HUES64 (cell line): ENCODE measurements at regions not wholly inside any gene's neighbourhood (a gene's known extent, or its start where the extent isn't known, plus 50 kb on each side); places are given as distances from the start of the nearest gene placed in this dataset.

ENCODE experiments used
- H3K27ac ChIP-seq: 2 replicates; pipeline ENCODE4 v1.7.0; 2013; ENCODE audit warnings: low read depth, low read length, inconsistent platforms
- H3K27me3 ChIP-seq: 2 replicates; pipeline ENCODE4 v1.6.1; 2013; ENCODE audit warnings: mild to moderate bottlenecking, low read length; ENCODE audit not compliant: insufficient read depth
- H3K36me3 ChIP-seq: 2 replicates; pipeline ENCODE4 v1.6.1; 2013; ENCODE audit warnings: mild to moderate bottlenecking, low read length; ENCODE audit not compliant: insufficient read depth
- H3K4me1 ChIP-seq: 2 replicates; pipeline ENCODE4 v1.6.1; 2013; ENCODE audit warnings: mild to moderate bottlenecking, low read length, moderate library complexity; ENCODE audit not compliant: insufficient read depth
- H3K4me3 ChIP-seq: 2 replicates; pipeline ENCODE4 v1.5.1; 2013; ENCODE audit warnings: mild to moderate bottlenecking, low read length, moderate library complexity
- H3K9ac ChIP-seq: 2 replicates; pipeline ENCODE4 v1.6.1; 2013; ENCODE audit warnings: mild to moderate bottlenecking, low read depth, low read length
- H3K9me3 ChIP-seq: 2 replicates; pipeline ENCODE4 v1.6.1; 2013; ENCODE audit warnings: low read depth, low read length; ENCODE audit not compliant: insufficient read depth
- WGBS: fragments of 150-250, 120-280 bp; methylation state at CpG from one replicate; pipeline ENCODE4 v1.1.7; 2013; ENCODE audit warnings: missing lambda C conversion rate; 5-methylcytosine and 5-hydroxymethylcytosine counted together

GRCh38 chr1:65486613-65487012 is 66.1 kb downstream of the LEPR start:
- WGBS, result 91% methylated on average over 3 of the region's 3 CpGs
- Histone ChIP-seq H3K27ac (no peak overlapping the region), H3K4me3 (no peak overlapping the region), H3K9me3 (no peaks in the 10 kb centered on the region), H3K9ac (no peak overlapping the region), H3K4me1 (no peaks in the 10 kb centered on the region), H3K27me3 (no peaks in the 10 kb centered on the region), H3K36me3 (no peaks in the 10 kb centered on the region)

- Histone ChIP-seq H3K27ac (no peak overlapping the region), H3K4me1 (no peaks in the 10 kb centered on the region), H3K9ac (no peak overlapping the region), H3K4me3 (no peak overlapping the region), H3K27me3 (no peaks in the 10 kb centered on the region), H3K9me3 (no peaks in the 10 kb centered on the region), H3K36me3 (no peaks in the 10 kb centered on the region)
Observed at GRCh38 chr1:65489481-65489880, 69.0 kb downstream of the LEPR start.

DNA sequence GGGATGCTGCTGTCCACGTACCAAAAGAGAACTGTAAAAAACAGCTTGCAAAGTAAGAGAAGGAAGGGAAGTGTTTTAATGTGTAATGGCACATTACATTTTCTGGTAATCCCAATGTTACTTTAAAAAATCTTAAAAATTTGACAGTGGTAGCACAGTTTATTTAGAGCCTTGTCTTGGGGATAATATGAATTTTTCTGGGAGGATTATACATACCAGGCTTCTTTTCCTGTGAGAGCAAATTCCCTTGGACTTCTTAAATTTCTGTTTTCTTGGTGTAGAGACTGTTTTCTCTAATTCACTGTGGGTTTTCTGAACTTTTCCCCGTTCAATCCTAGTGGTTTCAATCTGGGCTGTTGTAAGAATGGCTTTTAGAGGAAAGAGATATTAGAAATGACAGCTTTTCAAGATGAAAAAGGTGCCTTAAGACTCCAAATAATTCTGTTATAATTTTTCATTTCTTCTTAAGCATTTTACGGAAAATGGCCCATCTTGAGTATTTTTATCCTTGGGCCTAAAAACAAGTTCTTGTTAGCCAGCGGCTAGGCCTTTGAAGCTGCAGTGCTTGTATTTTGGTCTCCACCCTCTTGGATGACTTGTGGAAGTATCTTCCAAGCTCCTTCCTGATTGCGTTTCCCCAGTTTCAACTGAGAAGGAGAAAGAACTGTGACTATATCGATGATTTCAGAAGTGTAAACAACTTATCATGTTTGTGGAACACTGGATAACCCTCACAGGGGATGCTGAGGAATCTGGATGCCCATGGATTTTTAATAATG is 70.0 kb downstream of the LEPR start:
- H3K9me3 ChIP-seq, result no peaks in the 10 kb centered on the region
- H3K27ac ChIP-seq, result no peak overlapping the region
- no peaks in the 10 kb centered on the region for H3K27me3 ChIP-seq
- H3K4me1 ChIP-seq, result no peaks in the 10 kb centered on the region
- H3K9ac ChIP-seq, result no peak overlapping the region
- no peaks in the 10 kb centered on the region for H3K36me3 ChIP-seq
- WGBS, result 95% methylated on average over 6 of the region's 6 CpGs
- H3K4me3 ChIP-seq, result no peak overlapping the region

DNA sequence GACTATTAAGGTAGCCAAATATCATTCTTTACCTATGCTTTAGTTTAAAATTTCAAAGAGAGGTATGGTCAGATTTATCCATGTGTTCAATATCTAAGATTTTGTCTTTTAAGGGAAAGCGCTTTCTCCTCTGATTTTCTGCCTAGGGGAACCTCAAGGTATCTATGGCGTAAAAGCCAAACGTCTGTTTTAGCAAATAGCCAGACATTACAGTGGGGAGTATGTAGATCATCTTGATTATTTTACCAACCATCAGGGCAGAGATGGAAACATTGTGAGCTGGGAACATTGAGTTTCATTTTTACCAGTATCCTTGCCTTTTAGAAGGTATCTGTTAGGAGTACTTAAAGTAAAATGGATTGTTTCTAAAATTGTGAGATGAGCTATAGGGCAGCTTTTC is 71.0 kb downstream of the LEPR start:
- 70% methylated on average over 3 of the region's 3 CpGs for WGBS
- no peaks in the 10 kb centered on the region for H3K9me3 ChIP-seq
- no peaks in the 10 kb centered on the region for H3K4me1 ChIP-seq

DNA sequence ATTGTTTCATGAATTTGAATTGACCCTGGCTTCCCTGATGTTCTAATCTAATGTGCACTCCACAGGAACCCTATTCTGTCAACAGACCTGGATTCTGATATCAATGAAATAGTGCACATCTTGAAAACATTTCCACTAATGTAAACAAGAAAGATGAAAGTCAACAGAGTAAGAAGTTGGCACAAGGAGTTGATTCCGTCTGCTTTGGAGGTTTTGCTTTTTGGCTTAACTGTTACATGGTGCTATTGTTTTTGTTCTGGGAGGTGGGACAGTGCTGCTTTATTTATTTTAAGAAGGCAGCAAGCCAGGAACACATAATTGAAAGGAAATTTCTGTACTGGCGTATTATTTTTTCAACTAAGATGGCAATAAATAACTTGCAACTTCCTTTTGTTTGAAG is 73.3 kb downstream of the LEPR start:
- Histone ChIP-seq H3K4me3 (no peak overlapping the region), H3K4me1 (peaks cover 5% of the 10 kb centered on the region; the same call in 1 of the 2 replicates), H3K9me3 (no peaks in the 10 kb centered on the region), H3K36me3 (no peaks in the 10 kb centered on the region), H3K27ac (no peak overlapping the region), H3K9ac (no peak overlapping the region), H3K27me3 (no peaks in the 10 kb centered on the region)
- WGBS, result 91% methylated on average over 1 of the region's 2 CpGs

More for the DNA sequence above, 71.0 kb downstream of the LEPR start:
- Histone ChIP-seq H3K27me3 (no peaks in the 10 kb centered on the region), H3K9ac (no peak overlapping the region), H3K36me3 (no peaks in the 10 kb centered on the region), H3K4me3 (no peak overlapping the region), H3K27ac (no peak overlapping the region)

DNA sequence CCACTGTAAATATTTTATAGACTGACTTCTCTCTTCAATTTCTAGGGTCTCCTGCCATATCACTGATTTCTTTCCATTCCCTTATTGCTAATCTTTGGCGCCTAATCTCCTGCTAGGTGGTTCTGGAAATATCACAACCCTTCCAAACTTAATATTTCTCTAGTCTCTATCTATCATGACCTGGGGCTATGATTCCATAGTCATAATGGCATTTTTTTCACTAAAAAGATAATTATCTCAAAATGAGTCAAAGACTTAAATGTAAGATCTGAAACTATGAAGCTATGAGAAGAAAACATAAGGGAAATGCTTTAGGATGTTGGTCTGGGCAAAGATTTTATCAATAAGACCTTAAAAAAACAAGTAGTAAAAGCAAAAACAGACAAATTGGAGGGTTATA is 74.2 kb downstream of the LEPR start:
- H3K27ac ChIP-seq, result no peak overlapping the region
- H3K4me1 ChIP-seq, result peaks cover 5% of the 10 kb centered on the region; the same call in 1 of the 2 replicates
- H3K27me3 ChIP-seq, result no peaks in the 10 kb centered on the region
- no peak overlapping the region for H3K9ac ChIP-seq
- 93% methylated on average over 1 of the region's 1 CpG for WGBS
- H3K36me3 ChIP-seq, result no peaks in the 10 kb centered on the region
- H3K9me3 ChIP-seq, result no peaks in the 10 kb centered on the region
- no peak overlapping the region for H3K4me3 ChIP-seq

GRCh38 chr1:65495137-65495536 is 74.7 kb downstream of the LEPR start:
- Histone ChIP-seq H3K4me3 (no peak overlapping the region), H3K27me3 (no peaks in the 10 kb centered on the region)
- WGBS, result 100% methylated on average over 1 of the region's 1 CpG

DNA sequence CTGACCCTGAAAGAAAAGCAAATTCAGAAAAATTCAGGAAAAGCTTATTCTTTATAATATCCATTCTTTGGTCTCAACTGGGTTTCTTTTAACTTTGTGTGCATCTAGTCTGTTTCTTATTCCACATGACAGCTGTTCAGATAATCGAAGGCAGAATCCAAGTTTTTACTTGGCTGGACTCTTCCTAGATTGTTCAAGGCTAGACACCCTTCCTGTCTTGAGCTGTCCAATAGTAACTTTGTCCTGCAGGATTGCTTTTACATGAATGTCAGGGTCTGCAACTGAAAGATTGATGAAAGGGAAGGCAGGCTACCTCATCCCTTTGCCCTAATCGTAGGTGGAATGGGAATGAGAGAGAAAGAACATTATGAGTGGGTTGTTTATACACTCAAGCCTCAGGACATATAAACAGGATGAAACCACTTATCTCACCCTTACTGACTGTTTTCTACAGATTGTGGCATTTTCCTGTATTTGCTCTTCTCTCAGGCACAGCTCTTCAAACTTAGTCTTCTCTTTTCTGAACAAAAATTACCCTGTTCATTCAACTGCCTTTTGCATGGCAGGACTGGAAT is 76.9 kb downstream of the LEPR start:
- Histone ChIP-seq H3K27ac (no peak overlapping the region), H3K4me3 (no peak overlapping the region), H3K9ac (no peak overlapping the region), H3K27me3 (no peaks in the 10 kb centered on the region), H3K9me3 (no peaks in the 10 kb centered on the region), H3K36me3 (no peaks in the 10 kb centered on the region), H3K4me1 (peaks cover 5% of the 10 kb centered on the region; the same call in 1 of the 2 replicates)
- WGBS, result 94% methylated on average over 2 of the region's 2 CpGs

More at GRCh38 chr1:65495137-65495536, 74.7 kb downstream of the LEPR start:
- H3K9me3 ChIP-seq, result no peaks in the 10 kb centered on the region
- peaks cover 5% of the 10 kb centered on the region; the same call in 1 of the 2 replicates for H3K4me1 ChIP-seq
- no peak overlapping the region for H3K27ac ChIP-seq
- H3K36me3 ChIP-seq, result no peaks in the 10 kb centered on the region
- H3K9ac ChIP-seq, result no peak overlapping the region

GRCh38 chr1:65503427-65503826 is 83.0 kb downstream of the LEPR start:
- Histone ChIP-seq H3K9ac (no peak overlapping the region), H3K4me3 (no peak overlapping the region), H3K9me3 (no peaks in the 10 kb centered on the region), H3K27ac (no peak overlapping the region), H3K4me1 (no peaks in the 10 kb centered on the region), H3K27me3 (no peaks in the 10 kb centered on the region), H3K36me3 (no peaks in the 10 kb centered on the region)
- WGBS, result 93% methylated on average over 2 of the region's 4 CpGs

- Histone ChIP-seq H3K4me1 (peaks cover under 1% of the 10 kb centered on the region), H3K4me3 (no peak overlapping the region), H3K27me3 (no peaks in the 10 kb centered on the region), H3K9ac (no peak overlapping the region), H3K27ac (no peak overlapping the region), H3K36me3 (no peaks in the 10 kb centered on the region), H3K9me3 (no peaks in the 10 kb centered on the region)
- 97% methylated on average over 3 of the region's 3 CpGs for WGBS
Observed at GRCh38 chr1:65504263-65504662, 83.8 kb downstream of the LEPR start.

- no peaks in the 10 kb centered on the region for H3K9me3 ChIP-seq
- WGBS, result 90% methylated on average over 5 of the region's 5 CpGs
- no peaks in the 10 kb centered on the region for H3K27me3 ChIP-seq
- H3K36me3 ChIP-seq, result no peaks in the 10 kb centered on the region
- H3K4me1 ChIP-seq, result peaks cover 12% of the 10 kb centered on the region
- H3K27ac ChIP-seq, result no peak overlapping the region
- H3K9ac ChIP-seq, result no peak overlapping the region
- H3K4me3 ChIP-seq, result no peak overlapping the region
Observed at GRCh38 chr1:65505547-65506300, 85.3 kb downstream of the LEPR start.
